Breast epithelium (tissue), 4 donors: ENCODE measurements at regions not wholly inside any gene's neighbourhood (a gene's known extent, or its start where the extent isn't known, plus 50 kb on each side); places are given as distances from the start of the nearest gene placed in this dataset.

Experiments used
- DNase-seq, 2 donors: peaks; one replicate each; pipeline ENCODE4 v3.0.0-alpha.2; 2019; ENCODE audit warnings: low spot score in 2 of 2
- H3K27ac ChIP-seq, 2 donors: fragments of 200-600 bp; sonication (generic) in 1 of 2; one replicate each; pipeline ENCODE4 v1.5.1; 2016 to 2019; ENCODE audit warnings: mild to moderate bottlenecking in 1 of 2
- H3K27me3 ChIP-seq, 2 donors: fragments of 200-600 bp; sonication (generic) in 1 of 2; one replicate each; pipeline versions ENCODE4 v1.5.1 to v1.6.0; 2017 to 2019; ENCODE audit warnings: control low read depth in 1 of 2, mild to moderate bottlenecking in 1 of 2
- H3K36me3 ChIP-seq: fragments of 200-600 bp; one replicate; pipeline ENCODE4 v1.5.1; 2019
- H3K4me1 ChIP-seq, 2 donors: fragments of 200-600 bp; sonication (generic); one replicate each; pipeline ENCODE4 v1.5.1; 2016 to 2019; ENCODE audit warnings: control low read depth in 1 of 2
- H3K4me3 ChIP-seq, 3 donors: fragments of 200-600 bp; sonication (generic); 1 replicate in 2 of 3; 2 replicates in 1 of 3; pipeline ENCODE4 v1.5.1; 2016 to 2019; ENCODE audit warnings: mild to moderate bottlenecking in 3 of 3, moderate library complexity in 2 of 3
- H3K9me3 ChIP-seq, 2 donors: fragments of 200-600 bp; sonication (generic) in 1 of 2; one replicate each; pipeline ENCODE4 v1.5.1; 2016 to 2019; ENCODE audit warnings: control low read depth in 1 of 2
- CTCF ChIP-seq, 3 donors: fragments of 450-650 bp; IDR thresholded peaks; one replicate each; pipeline ENCODE4 v1.5.1; 2016 to 2017; ENCODE audit warnings: antibody characterized with exemption in 3 of 3, mild to moderate bottlenecking in 3 of 3, moderate library complexity in 3 of 3
- POLR2A ChIP-seq: fragments of 450-650 bp; IDR thresholded peaks from one replicate; pipeline ENCODE4 v1.6.1; 2016; ENCODE audit warnings: antibody characterized with exemption, mild to moderate bottlenecking, moderate library complexity
- POLR2AphosphoS5 ChIP-seq, 3 donors: sonication (generic); formaldehyde crosslinking; IDR thresholded peaks; one replicate each; pipeline ENCODE4 v1.6.1; 2017; ENCODE audit warnings: antibody characterized with exemption in 3 of 3
- intact Hi-C: fragments of 100-400 bp; cut with DNase I; formaldehyde crosslinking; loops from one replicate; pipeline ENCODE4 v1.15.1; 2023; ENCODE audit warnings: low total_unique reads

- Histone ChIP-seq H3K4me3 (no peak overlapping the region), H3K9me3 (no peaks in the 10 kb centered on the region), H3K4me1 (no peaks in the 10 kb centered on the region), H3K36me3 (no peaks in the 10 kb centered on the region), H3K27ac (no peak overlapping the region), H3K27me3 (no peaks in the 10 kb centered on the region)
- TF ChIP-seq CTCF (IDR thresholded peaks at IDR 0.05) (no peak), POLR2A (no peak), POLR2AphosphoS5 (IDR thresholded peaks at IDR 0.05) (no peak)
- intact Hi-C loops: no loop called here
- no peak for DNase-seq
These were observed 196.1 kb upstream of the ID2 start for GRCh38 chr2:8485736-8486135.

DNA sequence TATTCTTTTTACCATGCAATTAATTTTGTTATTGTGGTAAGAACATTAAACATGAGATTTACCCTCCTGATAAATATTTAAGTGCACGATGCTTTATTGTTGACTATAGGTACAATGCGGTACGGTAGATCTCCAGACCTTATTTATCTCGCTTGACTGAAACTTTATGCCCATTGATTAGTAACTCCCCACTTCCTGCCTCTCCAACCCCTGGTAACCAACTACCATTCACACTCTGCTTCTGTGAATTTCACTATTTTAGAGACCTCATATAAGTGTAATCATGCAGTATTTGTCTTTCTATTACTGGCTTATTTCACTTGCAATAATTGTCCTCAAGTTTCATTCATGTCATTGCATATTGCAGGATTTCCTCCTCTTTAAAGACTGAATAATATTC, 195.7 kb upstream of the ID2 start:
- Histone ChIP-seq H3K36me3 (no peaks in the 10 kb centered on the region), H3K27me3 (no peaks in the 10 kb centered on the region), H3K4me1 (no peaks in the 10 kb centered on the region), H3K27ac (no peak overlapping the region), H3K9me3 (no peaks in the 10 kb centered on the region), H3K4me3 (no peak overlapping the region)
- DNase-seq: no peak
- intact Hi-C loops: no loop called here
- no peak for TF ChIP-seq POLR2AphosphoS5 (IDR thresholded peaks at IDR 0.05)
- no peak for TF ChIP-seq POLR2A
- TF ChIP-seq CTCF (IDR thresholded peaks at IDR 0.05): no peak

DNA sequence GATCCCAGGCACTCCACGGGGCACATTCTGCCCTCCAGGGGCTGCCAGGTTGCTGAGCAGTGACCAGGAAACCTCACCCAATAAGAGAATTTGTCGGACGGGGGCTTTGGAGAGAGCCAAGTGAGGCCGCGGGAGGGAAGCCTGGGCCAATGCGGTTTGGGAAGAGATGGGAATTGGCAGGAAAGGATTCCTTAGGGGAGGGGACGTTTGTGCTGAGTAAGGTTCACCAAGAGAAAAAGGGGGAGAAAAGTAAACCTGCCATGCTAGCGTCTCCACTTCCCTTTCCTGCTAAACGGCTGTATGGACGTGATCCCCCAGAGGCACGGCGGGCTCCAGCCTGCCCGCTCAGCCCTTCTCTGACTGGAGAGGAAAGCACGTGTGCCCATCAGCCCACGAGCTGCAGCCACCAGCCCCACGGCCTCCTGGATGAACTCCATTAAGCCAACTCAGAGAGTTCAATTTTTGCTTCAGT, 194.4 kb upstream of the ID2 start:
- H3K27me3 ChIP-seq: no peaks in the 10 kb centered on the region
- TF ChIP-seq CTCF (IDR thresholded peaks at IDR 0.05) (no peak), POLR2AphosphoS5 (IDR thresholded peaks at IDR 0.05) (no peak), POLR2A (no peak)
- no peaks in the 10 kb centered on the region for H3K9me3 ChIP-seq
- peaks cover 0 to 7% of the 10 kb centered on the region in 2 donors for H3K4me1 ChIP-seq
- intact Hi-C loops: no loop called here
- H3K4me3 ChIP-seq: peak overlapping the region in 1 of 3 donors; percentile 30
- peak overlapping the region in 1 of 2 donors; percentile 10 for H3K27ac ChIP-seq
- no peaks in the 10 kb centered on the region for H3K36me3 ChIP-seq
- no peak for DNase-seq

GRCh38 chr2:8488001-8488738, 193.7 kb upstream of the ID2 start:
- no peaks in the 10 kb centered on the region for H3K27me3 ChIP-seq
- H3K4me3 ChIP-seq: peak overlapping the region in 1 of 3 donors; percentile 30
- peaks cover 0 to 7% of the 10 kb centered on the region in 2 donors for H3K4me1 ChIP-seq
- TF ChIP-seq POLR2AphosphoS5 (IDR thresholded peaks at IDR 0.05) (no peak), POLR2A (no peak), CTCF (IDR thresholded peaks at IDR 0.05) (no peak)
- no peak for DNase-seq
- no peaks in the 10 kb centered on the region for H3K36me3 ChIP-seq
- no peak overlapping the region for H3K27ac ChIP-seq
- intact Hi-C loops: no loop called here
- no peaks in the 10 kb centered on the region for H3K9me3 ChIP-seq

GRCh38 chr2:8489221-8489620, 192.6 kb upstream of the ID2 start:
- no peak overlapping the region for H3K27ac ChIP-seq
- no peak for TF ChIP-seq POLR2AphosphoS5 (IDR thresholded peaks at IDR 0.05)
- TF ChIP-seq CTCF (IDR thresholded peaks at IDR 0.05): no peak
- TF ChIP-seq POLR2A: no peak
- intact Hi-C loops: no loop called here
- no peaks in the 10 kb centered on the region for H3K36me3 ChIP-seq
- DNase-seq: no peak
- H3K4me3 ChIP-seq: no peak overlapping the region
- H3K27me3 ChIP-seq: no peaks in the 10 kb centered on the region
- no peaks in the 10 kb centered on the region for H3K9me3 ChIP-seq
- H3K4me1 ChIP-seq: peaks cover 0 to 7% of the 10 kb centered on the region in 2 donors
